ENCODE measurements at regions not wholly inside any gene's neighbourhood (a gene's known extent, or its start where the extent isn't known, plus 50 kb on each side); places are given as distances from the start of the nearest gene placed in this dataset.

DNA sequence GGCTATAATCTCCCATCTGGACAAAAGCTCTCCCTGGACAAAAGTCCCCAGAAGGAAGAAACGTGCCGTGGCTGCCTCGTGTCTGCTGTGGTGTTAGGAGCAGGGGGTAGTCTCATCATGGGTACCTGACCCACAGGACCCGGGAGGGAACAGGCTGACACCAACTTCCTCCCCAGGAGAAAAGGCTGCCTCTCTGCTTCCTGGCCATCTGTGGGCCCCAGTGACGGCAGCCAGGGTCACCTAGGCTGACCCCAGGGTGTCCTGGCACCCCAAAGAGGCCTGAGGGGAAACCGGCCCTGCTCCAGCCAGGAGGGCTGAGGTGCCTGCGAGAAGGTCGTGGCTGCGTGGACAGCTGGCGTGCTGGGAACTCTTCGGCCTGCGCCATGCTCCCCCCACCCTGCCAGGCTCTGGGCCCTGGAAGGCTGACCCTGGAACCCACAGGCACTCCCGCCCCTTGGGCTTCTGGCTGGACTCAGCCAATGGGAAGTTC, 133.9 kb downstream of the RFLNA start:
- TF ChIP-seq, protein P1, sequence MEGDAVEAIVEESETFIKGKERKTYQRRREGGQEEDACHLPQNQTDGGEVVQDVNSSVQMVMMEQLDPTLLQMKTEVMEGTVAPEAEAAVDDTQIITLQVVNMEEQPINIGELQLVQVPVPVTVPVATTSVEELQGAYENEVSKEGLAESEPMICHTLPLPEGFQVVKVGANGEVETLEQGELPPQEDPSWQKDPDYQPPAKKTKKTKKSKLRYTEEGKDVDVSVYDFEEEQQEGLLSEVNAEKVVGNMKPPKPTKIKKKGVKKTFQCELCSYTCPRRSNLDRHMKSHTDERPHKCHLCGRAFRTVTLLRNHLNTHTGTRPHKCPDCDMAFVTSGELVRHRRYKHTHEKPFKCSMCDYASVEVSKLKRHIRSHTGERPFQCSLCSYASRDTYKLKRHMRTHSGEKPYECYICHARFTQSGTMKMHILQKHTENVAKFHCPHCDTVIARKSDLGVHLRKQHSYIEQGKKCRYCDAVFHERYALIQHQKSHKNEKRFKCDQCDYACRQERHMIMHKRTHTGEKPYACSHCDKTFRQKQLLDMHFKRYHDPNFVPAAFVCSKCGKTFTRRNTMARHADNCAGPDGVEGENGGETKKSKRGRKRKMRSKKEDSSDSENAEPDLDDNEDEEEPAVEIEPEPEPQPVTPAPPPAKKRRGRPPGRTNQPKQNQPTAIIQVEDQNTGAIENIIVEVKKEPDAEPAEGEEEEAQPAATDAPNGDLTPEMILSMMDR (IDR thresholded peaks at IDR 0.05; ENCODE audit: control extremely low read depth, extremely low read depth), result no peak
- Histone ChIP-seq H3K9ac (ENCODE audit: insufficient read depth in 1 of 2, low read length in 2 of 2) (no peak overlapping the region), H3K36me3 (ENCODE audit: control insufficient read depth in 4 of 4, insufficient read depth in 4 of 4, low read length in 4 of 4) (peaks cover 0 to 44% (median 21%) of the 10 kb centered on the region in 4 donors), H3K27ac (ENCODE audit: low read depth in 1 of 2, low read length in 1 of 2) (peak overlapping the region in 1 of 2 donors; percentile 46), H3K4me3 (no peak overlapping the region), H3K9me3 (ENCODE audit: control insufficient read depth in 4 of 4, insufficient read depth in 3 of 4, low read length in 3 of 4) (peaks cover 0 to 3% (median 0%) of the 10 kb centered on the region in 4 donors), H3K4me1 (ENCODE audit: control insufficient read depth in 5 of 5, insufficient read depth in 5 of 5, low read length in 5 of 5) (peaks cover 0 to 35% (median 12%) of the 10 kb centered on the region in 5 donors), H3K27me3 (ENCODE audit: control insufficient read depth in 3 of 3, insufficient read depth in 3 of 3, low read length in 2 of 3) (no peaks in the 10 kb centered on the region)
- WGBS, 2 donors, result 57 to 63% methylated on average over 12 to 13 of the region's 13 CpGs
- ATAC-seq (ENCODE audit: insufficient read depth, low FRiP score) (no peak), DNase-seq (peak in 2 of 3 donors; percentile 43 to 58)

DNA sequence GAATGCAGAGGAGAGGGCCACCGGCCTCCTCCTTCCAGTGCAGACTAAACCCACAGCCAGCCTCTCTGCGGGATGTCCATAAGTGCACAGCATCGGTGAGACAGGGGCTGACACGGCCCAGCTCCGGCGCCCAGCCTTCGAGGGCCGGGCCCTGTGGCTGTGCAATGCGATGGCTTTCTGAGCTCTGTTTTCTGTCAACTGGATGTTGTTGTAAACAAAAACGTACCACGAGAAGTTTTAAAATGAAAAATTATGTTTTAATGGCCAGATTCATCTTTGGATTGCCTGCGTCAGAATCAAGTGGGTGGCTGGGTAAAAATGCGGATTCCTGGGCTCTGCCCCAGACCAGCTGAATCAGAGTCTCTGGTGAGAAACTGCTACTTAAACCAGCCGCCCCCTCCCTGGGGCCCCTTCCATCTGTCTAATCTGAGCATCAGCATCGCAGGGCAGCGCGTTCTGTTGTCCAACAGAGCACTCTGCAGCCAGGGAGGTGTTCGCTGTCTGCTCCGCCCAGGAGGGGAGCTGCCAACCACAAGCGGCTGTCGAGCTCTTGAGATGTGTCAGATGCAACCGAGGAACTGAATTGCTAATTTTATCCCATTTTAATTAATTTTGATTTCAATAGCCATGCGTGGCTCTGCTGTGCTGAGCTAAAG, 133.4 kb downstream of the RFLNA start:
- Histone ChIP-seq H3K27ac (ENCODE audit: low read depth in 1 of 2, low read length in 1 of 2) (peak overlapping the region in 1 of 2 donors; percentile 77), H3K36me3 (ENCODE audit: control insufficient read depth in 4 of 4, insufficient read depth in 4 of 4, low read length in 4 of 4) (peaks cover 0 to 41% (median 21%) of the 10 kb centered on the region in 4 donors), H3K4me3 (no peak overlapping the region), H3K27me3 (ENCODE audit: control insufficient read depth in 3 of 3, insufficient read depth in 3 of 3, low read length in 2 of 3) (no peaks in the 10 kb centered on the region), H3K9me3 (ENCODE audit: control insufficient read depth in 4 of 4, insufficient read depth in 3 of 4, low read length in 3 of 4) (peaks cover 0 to 3% (median 0%) of the 10 kb centered on the region in 4 donors), H3K9ac (ENCODE audit: insufficient read depth in 1 of 2, low read length in 2 of 2) (no peak overlapping the region), H3K4me1 (ENCODE audit: control insufficient read depth in 5 of 5, insufficient read depth in 5 of 5, low read length in 5 of 5) (peaks cover 4 to 38% (median 18%) of the 10 kb centered on the region in 5 donors)
- no peak for ATAC-seq (ENCODE audit: insufficient read depth, low FRiP score)
- DNase-seq, result peak; percentile 57 to 67 (median 58)
- 64 to 72% methylated on average over 23 of the region's 23 CpGs for WGBS, 2 donors
- TF ChIP-seq, protein P1 (IDR thresholded peaks at IDR 0.05; ENCODE audit: control extremely low read depth, extremely low read depth), result no peak

DNA sequence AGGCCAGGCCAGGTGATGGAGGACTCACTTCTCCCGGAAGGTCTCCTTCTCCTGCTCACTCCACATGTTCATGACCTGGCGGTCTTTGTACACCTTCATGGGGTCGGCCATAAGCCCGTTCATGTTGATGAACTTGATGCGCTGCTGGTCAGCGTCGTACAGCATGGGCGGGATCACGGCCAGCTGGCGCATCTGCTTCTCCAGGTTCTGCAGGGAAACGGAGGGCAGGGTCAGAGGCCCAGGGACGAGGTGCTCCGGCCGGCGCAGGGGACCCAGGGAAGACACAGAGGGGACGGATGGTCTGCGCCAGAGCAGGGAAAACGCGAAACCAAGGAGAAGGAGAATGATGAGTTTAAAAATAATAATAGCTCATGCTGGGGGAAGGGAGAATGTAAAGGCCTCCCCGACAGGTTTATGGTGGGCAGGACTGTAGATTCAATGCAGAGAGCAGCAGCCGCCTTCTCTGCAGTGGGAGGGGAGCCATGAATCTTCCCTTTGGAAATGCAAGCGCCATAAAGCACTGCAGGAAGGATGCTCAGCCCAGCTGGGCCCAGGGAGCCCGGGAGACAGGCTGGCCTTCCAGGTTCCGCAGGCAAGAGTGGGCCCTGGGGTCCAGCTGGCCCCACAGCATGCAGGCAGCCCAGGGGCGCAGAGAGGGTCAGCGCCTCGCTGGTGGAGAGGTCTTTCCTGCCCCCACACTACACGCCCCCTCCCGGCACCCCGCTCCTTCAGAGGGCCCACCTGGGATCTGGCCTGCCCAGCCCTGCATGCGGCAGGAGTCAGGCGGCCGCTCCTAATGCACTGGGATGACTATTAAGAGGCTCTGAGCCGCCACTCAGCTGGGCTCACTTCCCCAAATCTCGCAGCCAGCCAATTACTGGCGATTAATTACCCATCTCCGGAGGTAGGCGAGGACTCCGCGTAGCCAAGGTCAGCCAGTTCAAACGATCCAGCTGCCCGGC, 132.0 kb downstream of the RFLNA start:
- H3K9ac ChIP-seq (ENCODE audit: insufficient read depth in 1 of 2, low read length in 2 of 2), result no peak overlapping the region
- H3K27me3 ChIP-seq (ENCODE audit: control insufficient read depth in 3 of 3, insufficient read depth in 3 of 3, low read length in 2 of 3), result no peaks in the 10 kb centered on the region
- peaks cover 0 to 3% (median 0%) of the 10 kb centered on the region in 4 donors for H3K9me3 ChIP-seq (ENCODE audit: control insufficient read depth in 4 of 4, insufficient read depth in 3 of 4, low read length in 3 of 4)
- peak overlapping the region in 1 of 2 donors; percentile 77 for H3K27ac ChIP-seq (ENCODE audit: low read depth in 1 of 2, low read length in 1 of 2)
- no peak for DNase-seq
- peaks cover 0 to 41% (median 20%) of the 10 kb centered on the region in 4 donors for H3K36me3 ChIP-seq (ENCODE audit: control insufficient read depth in 4 of 4, insufficient read depth in 4 of 4, low read length in 4 of 4)
- WGBS, 2 donors, result 81 to 88% methylated on average over 42 of the region's 42 CpGs
- no peak for ATAC-seq (ENCODE audit: insufficient read depth, low FRiP score)
- H3K4me3 ChIP-seq, result no peak overlapping the region
- H3K4me1 ChIP-seq (ENCODE audit: control insufficient read depth in 5 of 5, insufficient read depth in 5 of 5, low read length in 5 of 5), result peaks cover 4 to 47% (median 27%) of the 10 kb centered on the region in 5 donors
- TF ChIP-seq, protein P1 (IDR thresholded peaks at IDR 0.05; ENCODE audit: control extremely low read depth, extremely low read depth), result no peak
